Islet of Langerhans (tissue), 1 donor: ENCODE measurements at regions not wholly inside any gene's neighbourhood (a gene's known extent, or its start where the extent isn't known, plus 50 kb on each side); places are given as distances from the start of the nearest gene placed in this dataset.

Experiments used
- FAIRE-seq: peaks from one replicate; lab custom pipeline; 2011; peaks lifted over from hg19 to GRCh38; lab: Jason Lieb, UNC

GRCh38 chr22:48804811-48805301 is 1022.8 kb downstream of the BRD1 start:
- FAIRE-seq: no peak

- FAIRE-seq: no peak
Observed at GRCh38 chr22:48803948-48804810, 1023.5 kb downstream of the BRD1 start.

- FAIRE-seq: no peak
Observed at GRCh38 chr22:48803171-48803947, 1024.3 kb downstream of the BRD1 start.

DNA sequence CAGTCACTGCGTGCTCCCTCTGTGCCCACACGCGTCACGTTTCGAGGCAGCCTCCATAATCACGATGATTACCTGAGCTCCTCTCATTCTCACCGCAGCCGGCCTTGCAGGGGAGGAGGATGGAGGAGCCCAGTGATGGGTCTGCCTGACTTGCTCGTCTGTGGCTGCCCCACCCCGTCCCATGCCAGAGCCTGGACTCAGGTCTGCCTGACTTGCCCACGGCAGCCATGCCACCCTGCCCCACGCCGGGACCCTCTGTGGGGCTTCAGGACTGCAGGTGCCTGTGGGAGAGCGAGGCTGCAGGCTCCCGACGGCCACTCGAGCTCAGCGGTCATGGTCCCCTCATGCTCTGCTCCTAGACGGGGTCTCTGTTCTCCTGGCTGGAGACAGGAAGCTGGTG is 1025.1 kb downstream of the BRD1 start:
- FAIRE-seq: no peak

GRCh38 chr22:48800886-48801607 is 1026.6 kb downstream of the BRD1 start:
- no peak for FAIRE-seq

GRCh38 chr22:48800036-48800885 is 1027.4 kb downstream of the BRD1 start:
- no peak for FAIRE-seq

DNA sequence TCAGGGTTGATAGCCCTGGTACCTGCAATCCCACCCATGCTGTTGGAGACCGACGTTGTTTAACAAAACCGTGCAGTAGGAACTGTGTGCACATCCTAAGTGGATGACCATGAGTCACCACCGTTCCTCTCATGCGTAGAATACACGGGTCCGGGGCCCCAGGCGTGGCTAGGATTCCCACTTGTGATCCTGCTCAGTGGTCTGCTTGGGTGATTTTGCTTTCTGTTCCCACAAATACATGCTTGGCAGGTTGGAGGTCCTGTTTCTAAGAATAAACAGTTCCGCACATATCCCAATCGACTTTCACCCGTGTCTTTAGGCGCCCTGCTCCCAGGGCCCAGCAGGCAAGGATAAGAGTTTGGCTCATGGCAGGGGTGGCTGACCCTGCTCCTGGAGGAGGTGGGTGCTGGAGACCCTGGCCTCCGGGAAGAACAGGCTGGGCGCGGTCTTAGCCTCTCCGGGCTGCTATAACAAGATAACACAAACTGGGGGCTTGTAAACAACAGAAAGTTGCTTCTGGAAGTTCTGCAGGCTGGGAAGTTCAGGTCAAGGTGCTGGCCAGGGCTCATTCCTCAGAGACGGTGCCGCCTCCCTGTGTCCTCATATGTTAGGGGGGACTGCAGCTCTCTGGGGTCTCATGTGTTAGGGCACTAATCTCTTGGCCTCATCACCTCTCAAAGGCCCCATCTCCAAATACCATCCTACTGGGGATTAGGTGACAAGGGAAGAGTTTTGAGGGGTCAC is 1028.3 kb downstream of the BRD1 start:
- no peak for FAIRE-seq

DNA sequence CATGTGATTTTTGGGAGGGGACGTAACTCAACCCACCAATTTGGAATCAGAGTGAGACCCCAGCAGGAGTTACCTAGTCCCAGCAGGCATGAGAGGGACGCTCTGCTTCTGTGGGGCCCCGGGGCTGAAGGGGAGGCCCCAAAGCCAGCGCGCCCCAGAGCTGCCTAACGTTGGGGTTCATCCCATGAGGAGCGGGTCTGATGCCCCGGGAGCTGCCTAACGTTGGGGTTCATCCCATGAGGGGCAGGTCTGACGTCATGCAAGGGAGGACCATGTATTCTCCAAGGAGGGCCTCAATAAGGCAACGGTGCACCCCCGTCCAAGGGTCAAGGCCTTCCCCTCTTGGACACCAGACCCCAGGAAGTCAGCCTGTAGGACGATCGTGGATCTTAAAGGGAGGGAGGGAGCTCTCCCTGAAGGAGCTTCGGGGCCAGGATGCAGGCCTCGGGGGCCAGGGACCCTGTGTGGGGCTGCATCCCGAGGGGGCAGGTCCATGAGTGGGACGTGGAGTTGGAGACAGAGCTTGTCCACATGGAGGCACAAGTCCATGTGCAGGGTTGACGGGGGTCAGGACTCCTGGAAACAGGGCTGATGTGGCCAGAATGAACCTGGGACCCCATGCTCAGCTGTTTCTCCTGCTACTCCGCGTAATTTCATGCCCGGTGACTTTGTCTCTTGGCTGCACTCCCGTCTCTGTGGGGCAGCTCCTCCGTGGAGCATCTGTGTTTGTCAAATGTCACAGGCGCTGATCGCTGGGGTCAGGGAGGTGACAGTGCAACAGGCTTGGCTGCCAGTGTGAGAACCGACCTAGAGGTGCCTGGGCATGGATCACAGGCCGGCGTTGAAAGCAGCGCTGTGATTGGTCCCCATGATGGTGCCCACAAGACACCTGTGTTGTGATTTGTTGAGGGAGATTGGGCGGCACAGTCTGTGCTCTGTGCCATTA is 1029.1 kb downstream of the BRD1 start:
- no peak for FAIRE-seq

GRCh38 chr22:48797731-48798130 is 1029.9 kb downstream of the BRD1 start:
- no peak for FAIRE-seq

GRCh38 chr22:48796310-48797015 is 1031.2 kb downstream of the BRD1 start:
- no peak for FAIRE-seq

- no peak for FAIRE-seq
Observed at GRCh38 chr22:48795664-48796063, 1032.0 kb downstream of the BRD1 start.

GRCh38 chr22:48794906-48795305 is 1032.8 kb downstream of the BRD1 start:
- no peak for FAIRE-seq

GRCh38 chr22:48793949-48794348 is 1033.7 kb downstream of the BRD1 start:
- FAIRE-seq: no peak

- FAIRE-seq: no peak
Observed at GRCh38 chr22:48786679-48786996, 1041.0 kb downstream of the BRD1 start.

DNA sequence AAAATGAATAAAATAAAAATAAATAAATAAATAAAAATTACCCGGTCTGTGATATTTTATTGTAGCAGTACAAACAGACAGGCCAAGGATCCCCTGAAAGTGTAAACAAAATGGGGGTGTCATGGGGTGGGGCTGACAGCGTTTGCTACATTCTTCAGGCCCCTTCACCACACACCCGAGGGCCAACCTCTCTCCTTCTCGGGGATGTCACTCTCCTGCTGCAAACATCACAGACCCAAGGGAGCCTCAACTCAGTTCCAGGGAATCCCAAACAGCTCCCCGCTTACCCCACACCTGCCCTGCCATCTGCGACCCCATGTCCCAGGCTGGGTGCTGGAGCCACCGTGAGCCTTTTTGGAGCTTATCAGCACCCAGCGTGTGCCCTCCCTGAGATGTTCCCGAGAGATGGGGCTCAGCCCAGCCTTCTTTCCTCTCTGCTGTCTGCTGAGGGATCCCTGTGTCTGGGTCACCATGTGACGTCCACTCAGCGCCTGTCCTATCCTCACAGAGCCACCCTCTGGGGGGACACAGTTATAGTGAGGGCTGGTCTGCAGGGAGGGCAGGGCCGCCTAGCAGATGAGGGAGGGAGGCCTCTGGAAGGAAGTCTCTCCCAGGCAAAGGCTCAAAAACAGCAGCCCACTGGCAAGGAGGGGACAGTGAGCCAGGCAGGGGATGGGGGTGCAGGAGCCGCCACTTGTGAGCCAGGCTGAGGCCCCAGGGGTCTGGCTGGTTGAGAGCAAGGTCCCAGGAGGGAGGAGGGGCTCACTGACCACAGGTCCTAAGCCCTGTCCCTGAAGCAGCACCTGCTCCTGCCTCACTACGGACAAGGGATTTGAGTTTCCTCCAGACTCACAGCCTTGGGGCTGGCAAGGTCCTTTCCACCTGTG is 1041.6 kb downstream of the BRD1 start:
- no peak for FAIRE-seq

- no peak for FAIRE-seq
Observed at GRCh38 chr22:48784701-48785503, 1042.8 kb downstream of the BRD1 start.

DNA sequence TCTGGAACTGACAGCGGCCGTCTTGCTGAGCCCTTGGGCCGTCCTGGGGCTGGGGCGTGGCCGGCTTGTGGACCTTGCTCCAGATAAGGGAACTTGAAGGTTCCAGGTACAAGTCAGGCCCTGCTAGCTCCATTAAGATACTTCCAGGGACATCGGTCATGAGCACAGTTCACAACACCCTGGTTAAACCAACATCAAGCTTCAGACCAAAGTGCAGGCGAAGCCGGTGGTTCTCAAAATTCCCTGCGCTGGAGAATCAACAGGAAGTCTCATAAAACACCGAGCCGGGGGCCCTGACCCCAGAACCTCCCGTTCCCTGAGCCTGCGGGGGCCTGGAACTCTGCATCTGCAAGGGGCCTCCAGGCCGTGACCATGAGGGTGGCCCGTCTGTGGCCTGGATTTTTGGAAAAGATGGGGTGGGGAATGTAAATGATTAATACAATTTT is 1043.8 kb downstream of the BRD1 start:
- FAIRE-seq: no peak
